ENCODE measurements at regions not wholly inside any gene's neighbourhood (a gene's known extent, or its start where the extent isn't known, plus 50 kb on each side); places are given as distances from the start of the nearest gene placed in this dataset.

DNA sequence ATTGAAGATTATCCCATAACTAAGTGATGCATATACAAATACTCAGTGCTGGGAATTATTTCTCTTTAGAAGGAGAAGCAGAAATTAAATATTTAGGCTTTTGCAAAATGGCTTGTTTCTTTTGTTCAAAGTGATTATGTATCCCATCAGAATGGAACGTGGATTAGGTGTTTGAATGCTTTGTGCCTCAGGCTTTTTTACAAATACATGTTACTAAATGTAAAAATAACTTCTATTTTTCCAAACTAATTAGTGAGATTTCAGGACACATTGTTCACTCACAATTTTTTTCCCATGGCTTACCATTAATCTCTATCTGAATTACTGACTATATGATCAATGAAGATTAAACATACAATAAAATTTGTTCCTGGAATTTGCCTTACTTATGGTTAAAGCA, 925.9 kb upstream of the CITED2 start:
- no peak for DNase-seq
- TF ChIP-seq, protein P1, sequence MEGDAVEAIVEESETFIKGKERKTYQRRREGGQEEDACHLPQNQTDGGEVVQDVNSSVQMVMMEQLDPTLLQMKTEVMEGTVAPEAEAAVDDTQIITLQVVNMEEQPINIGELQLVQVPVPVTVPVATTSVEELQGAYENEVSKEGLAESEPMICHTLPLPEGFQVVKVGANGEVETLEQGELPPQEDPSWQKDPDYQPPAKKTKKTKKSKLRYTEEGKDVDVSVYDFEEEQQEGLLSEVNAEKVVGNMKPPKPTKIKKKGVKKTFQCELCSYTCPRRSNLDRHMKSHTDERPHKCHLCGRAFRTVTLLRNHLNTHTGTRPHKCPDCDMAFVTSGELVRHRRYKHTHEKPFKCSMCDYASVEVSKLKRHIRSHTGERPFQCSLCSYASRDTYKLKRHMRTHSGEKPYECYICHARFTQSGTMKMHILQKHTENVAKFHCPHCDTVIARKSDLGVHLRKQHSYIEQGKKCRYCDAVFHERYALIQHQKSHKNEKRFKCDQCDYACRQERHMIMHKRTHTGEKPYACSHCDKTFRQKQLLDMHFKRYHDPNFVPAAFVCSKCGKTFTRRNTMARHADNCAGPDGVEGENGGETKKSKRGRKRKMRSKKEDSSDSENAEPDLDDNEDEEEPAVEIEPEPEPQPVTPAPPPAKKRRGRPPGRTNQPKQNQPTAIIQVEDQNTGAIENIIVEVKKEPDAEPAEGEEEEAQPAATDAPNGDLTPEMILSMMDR (IDR thresholded peaks at IDR 0.05), result no peak
- no peaks in the 10 kb centered on the region for H3K9me3 Mint-ChIP-seq
- H3K27ac Mint-ChIP-seq, result no peak overlapping the region
- peaks cover 12% of the 10 kb centered on the region; the same call in 1 of the 2 replicates for H3K36me3 Mint-ChIP-seq (ENCODE audit: low read depth)
- H3K4me1 Mint-ChIP-seq (ENCODE audit: low read depth), result no peaks in the 10 kb centered on the region
- no peaks in the 10 kb centered on the region for H3K27me3 Mint-ChIP-seq (ENCODE audit: insufficient read depth)
- no peak overlapping the region for H3K4me3 Mint-ChIP-seq

DNA sequence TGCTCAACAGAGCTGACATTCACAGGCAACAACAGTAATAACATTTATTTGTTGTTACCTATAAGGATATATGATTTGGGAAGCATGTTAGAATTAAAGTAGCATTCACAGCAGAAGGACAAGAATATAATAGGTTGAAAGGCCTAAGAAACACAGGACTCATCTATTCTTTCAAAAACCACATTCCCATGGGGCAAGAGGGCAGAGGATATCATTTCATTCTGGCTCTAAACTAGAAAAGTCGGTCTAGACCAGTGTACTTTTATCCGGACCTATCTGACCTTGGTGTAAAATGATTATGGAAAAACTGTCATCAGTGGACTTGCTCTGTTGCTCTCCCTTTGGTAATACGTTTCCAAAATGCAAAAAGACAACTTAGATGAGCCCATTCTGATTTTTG, 914.7 kb upstream of the CITED2 start:
- no peaks in the 10 kb centered on the region for H3K4me1 Mint-ChIP-seq (ENCODE audit: low read depth)
- DNase-seq, result no peak
- peaks cover 11% of the 10 kb centered on the region for H3K36me3 Mint-ChIP-seq (ENCODE audit: low read depth)
- H3K27me3 Mint-ChIP-seq (ENCODE audit: insufficient read depth), result no peaks in the 10 kb centered on the region
- no peak overlapping the region for H3K27ac Mint-ChIP-seq
- H3K9me3 Mint-ChIP-seq, result peaks cover 5% of the 10 kb centered on the region
- TF ChIP-seq, protein P1 (IDR thresholded peaks at IDR 0.05), result no peak
- no peak overlapping the region for H3K4me3 Mint-ChIP-seq

DNA sequence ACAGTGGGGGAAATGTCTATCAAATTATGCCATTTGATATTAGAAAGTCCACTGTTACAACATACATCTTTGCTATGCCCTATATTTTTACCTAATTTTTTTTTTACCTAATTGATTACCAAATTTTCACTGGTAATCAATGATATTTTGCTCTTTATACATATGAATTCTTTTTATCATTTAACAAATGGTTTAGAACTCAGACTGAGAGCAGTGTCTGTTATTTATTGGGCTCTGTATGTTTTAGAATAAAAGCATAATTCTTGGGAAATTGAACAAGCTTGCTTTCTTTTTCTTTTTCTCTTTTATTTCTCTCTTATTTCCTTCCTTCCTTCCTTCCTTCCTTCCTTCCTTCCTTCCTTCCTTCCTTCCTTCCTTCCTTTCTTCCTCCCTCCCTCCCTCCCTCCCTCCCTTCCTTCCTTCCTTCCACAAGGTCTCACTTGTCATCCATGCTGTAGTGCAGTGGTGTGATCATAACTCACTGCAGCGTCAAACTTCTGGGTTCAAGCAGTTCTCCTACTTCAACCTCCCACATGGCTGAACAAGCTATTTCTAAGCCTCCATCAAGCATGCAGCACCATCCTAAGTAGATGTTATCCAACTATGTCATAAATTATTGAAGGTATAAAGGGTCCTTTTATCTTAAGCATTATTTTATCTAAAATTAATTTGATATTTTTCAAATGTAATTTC, 911.7 kb upstream of the CITED2 start:
- TF ChIP-seq, protein P1 (IDR thresholded peaks at IDR 0.05), result no peak
- H3K36me3 Mint-ChIP-seq (ENCODE audit: low read depth), result no peaks in the 10 kb centered on the region
- H3K4me3 Mint-ChIP-seq, result no peak overlapping the region
- peaks cover 7% of the 10 kb centered on the region; the same call in 1 of the 2 replicates for H3K4me1 Mint-ChIP-seq (ENCODE audit: low read depth)
- H3K9me3 Mint-ChIP-seq, result no peaks in the 10 kb centered on the region
- H3K27ac Mint-ChIP-seq, result no peak overlapping the region
- no peak for DNase-seq
- H3K27me3 Mint-ChIP-seq (ENCODE audit: insufficient read depth), result no peaks in the 10 kb centered on the region

DNA sequence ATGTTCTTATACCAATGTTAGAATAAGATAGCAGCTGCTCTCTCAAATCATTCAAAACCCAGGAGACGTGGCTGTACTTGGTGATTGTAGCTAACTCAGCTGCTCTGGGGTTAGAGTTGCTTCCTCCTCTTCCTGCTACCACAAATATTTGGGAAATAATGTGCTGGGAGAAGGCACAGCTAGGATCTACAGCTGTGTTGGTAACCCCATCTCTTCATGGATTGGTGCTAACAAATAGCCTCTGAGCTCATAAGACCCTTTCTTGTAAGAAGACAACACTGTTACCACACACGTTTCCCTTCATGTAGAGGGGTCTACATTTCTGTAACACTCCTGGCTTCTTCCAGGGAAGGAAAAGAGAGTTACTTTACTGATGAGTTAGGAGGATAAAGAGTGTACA, 911.0 kb upstream of the CITED2 start:
- H3K27me3 Mint-ChIP-seq (ENCODE audit: insufficient read depth), result no peaks in the 10 kb centered on the region
- H3K4me3 Mint-ChIP-seq, result no peak overlapping the region
- H3K36me3 Mint-ChIP-seq (ENCODE audit: low read depth), result no peaks in the 10 kb centered on the region
- peaks cover 13% of the 10 kb centered on the region; the same call in 1 of the 2 replicates for H3K4me1 Mint-ChIP-seq (ENCODE audit: low read depth)
- TF ChIP-seq, protein P1 (IDR thresholded peaks at IDR 0.05), result no peak
- H3K27ac Mint-ChIP-seq, result no peak overlapping the region
- no peak for DNase-seq
- no peaks in the 10 kb centered on the region for H3K9me3 Mint-ChIP-seq

DNA sequence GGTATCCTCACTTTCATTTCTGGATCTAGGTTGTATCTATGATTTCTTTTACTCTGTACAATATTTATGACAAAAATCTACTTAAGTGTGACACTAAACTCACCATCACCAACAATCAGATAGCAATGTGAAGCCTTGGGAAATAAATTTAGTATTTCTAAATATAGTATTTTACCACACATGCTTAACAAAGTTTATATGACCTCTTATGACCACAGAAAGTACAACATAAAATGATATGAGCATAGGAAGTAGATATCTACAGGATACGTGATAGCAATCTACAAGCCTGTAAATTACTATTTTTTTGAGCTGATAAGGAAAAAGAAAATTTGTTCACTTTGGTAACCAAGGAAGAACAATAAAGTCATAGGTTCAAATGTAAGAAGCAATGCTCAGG, 910.4 kb upstream of the CITED2 start:
- Mint-ChIP-seq H3K27ac (no peak overlapping the region), H3K27me3 (ENCODE audit: insufficient read depth) (no peaks in the 10 kb centered on the region), H3K4me1 (ENCODE audit: low read depth) (peaks cover 13% of the 10 kb centered on the region; the same call in 1 of the 2 replicates), H3K36me3 (ENCODE audit: low read depth) (no peaks in the 10 kb centered on the region), H3K4me3 (no peak overlapping the region), H3K9me3 (no peaks in the 10 kb centered on the region)
- TF ChIP-seq, protein P1 (IDR thresholded peaks at IDR 0.05), result no peak
- DNase-seq, result no peak

All from HFFc6 (cell line).